ENCODE measurements at regions not wholly inside any gene's neighbourhood (a gene's known extent, or its start where the extent isn't known, plus 50 kb on each side); places are given as distances from the start of the nearest gene placed in this dataset.
"Not testable (repeated sequence)": the region's sequence is repeated elsewhere in the genome, so short reads cannot be mapped to it uniquely, and the experiment has no call there.

GRCh38 chr3:75362086-75362784 is 301.9 kb upstream of the FRG2C start:
- H3K4me3 ChIP-seq; H3K27ac ChIP-seq; DNase-seq; H3K9me3 ChIP-seq; H3K36me3 ChIP-seq; H3K27me3 ChIP-seq; intact Hi-C loops (cut with DNase I): not testable (repeated sequence)
- peak in 4 of 6 experiments; percentile 12 to 43 (median 22) for TF ChIP-seq CTCF (IDR thresholded peaks at IDR 0.05)
- 53 to 60% methylated on average over 10 to 14 of the region's 16 CpGs for WGBS, 2 donors
- H3K4me1 ChIP-seq: peaks cover 0 to 14% (median 0%) of the 10 kb centered on the region in 3 donors

- H3K27me3 ChIP-seq; intact Hi-C loops (cut with DNase I); H3K4me1 ChIP-seq; DNase-seq; H3K9me3 ChIP-seq; H3K36me3 ChIP-seq; H3K27ac ChIP-seq; H3K4me3 ChIP-seq: not testable (repeated sequence)
- 62 to 73% methylated on average over 12 to 13 of the region's 13 CpGs for WGBS, 2 donors
These were observed 291.2 kb upstream of the FRG2C start for GRCh38 chr3:75372964-75373363.

- DNase-seq; intact Hi-C loops (cut with DNase I): not testable (repeated sequence)
- WGBS, 2 donors: 88 to 89% methylated on average over 5 of the region's 5 CpGs
These were observed 284.3 kb upstream of the FRG2C start for GRCh38 chr3:75379840-75380239.

GRCh38 chr3:75380276-75380771 is 283.8 kb upstream of the FRG2C start:
- 81 to 96% methylated on average over 13 of the region's 13 CpGs for WGBS, 2 donors
- intact Hi-C loops (cut with DNase I): no loop called here
- no peak for DNase-seq
- Histone ChIP-seq H3K4me1 (no peaks in the 10 kb centered on the region), H3K9me3 (no peaks in the 10 kb centered on the region), H3K4me3 (no peak overlapping the region), H3K27ac (no peak overlapping the region), H3K27me3 (no peaks in the 10 kb centered on the region), H3K36me3 (no peaks in the 10 kb centered on the region)
- no peak for TF ChIP-seq POLR2A (IDR thresholded peaks at IDR 0.05)
- TF ChIP-seq CTCF (IDR thresholded peaks at IDR 0.05): no peak

More at GRCh38 chr3:75379840-75380239, 284.3 kb upstream of the FRG2C start:
- H3K27me3 ChIP-seq, H3K27ac ChIP-seq, H3K36me3 ChIP-seq, H3K4me1 ChIP-seq, H3K4me3 ChIP-seq, H3K9me3 ChIP-seq: not testable (repeated sequence)

GRCh38 chr3:75384016-75384415 is 280.1 kb upstream of the FRG2C start:
- H3K4me3 ChIP-seq; H3K27ac ChIP-seq; intact Hi-C loops (cut with DNase I); H3K9me3 ChIP-seq; DNase-seq; H3K36me3 ChIP-seq; H3K4me1 ChIP-seq; H3K27me3 ChIP-seq: not testable (repeated sequence)
- 86 to 92% methylated on average over 4 of the region's 4 CpGs for WGBS, 2 donors

GRCh38 chr3:75388486-75389124 is 275.5 kb upstream of the FRG2C start:
- H3K36me3 ChIP-seq; intact Hi-C loops (cut with DNase I); H3K4me1 ChIP-seq; H3K9me3 ChIP-seq; H3K27ac ChIP-seq; H3K27me3 ChIP-seq; DNase-seq; H3K4me3 ChIP-seq: not testable (repeated sequence)
- WGBS, 2 donors: 45 to 72% methylated on average over 2 of the region's 5 CpGs

- H3K27ac ChIP-seq; intact Hi-C loops (cut with DNase I); H3K9me3 ChIP-seq; DNase-seq; H3K4me3 ChIP-seq; H3K27me3 ChIP-seq; H3K36me3 ChIP-seq: not testable (repeated sequence)
- peaks cover 7 to 28% (median 13%) of the 10 kb centered on the region in 3 donors for H3K4me1 ChIP-seq
- WGBS, 2 donors: 42 to 47% methylated on average over 2 of the region's 3 CpGs
These were observed 270.8 kb upstream of the FRG2C start for GRCh38 chr3:75393288-75393694.

GRCh38 chr3:75394102-75394501 is 270.0 kb upstream of the FRG2C start:
- WGBS, 2 donors: 67 to 76% methylated on average over 7 of the region's 7 CpGs
- H3K4me3 ChIP-seq; H3K27ac ChIP-seq; intact Hi-C loops (cut with DNase I); H3K9me3 ChIP-seq; H3K27me3 ChIP-seq; DNase-seq; H3K36me3 ChIP-seq: not testable (repeated sequence)
- H3K4me1 ChIP-seq: peaks cover 7 to 28% (median 13%) of the 10 kb centered on the region in 3 donors

- H3K4me3 ChIP-seq; H3K27me3 ChIP-seq; H3K36me3 ChIP-seq; intact Hi-C loops (cut with DNase I); H3K9me3 ChIP-seq; DNase-seq: not testable (repeated sequence)
- Histone ChIP-seq H3K4me1 (peaks cover 7 to 28% (median 13%) of the 10 kb centered on the region in 3 donors), H3K27ac (peak overlapping the region in 1 of 4 donors; percentile 33)
- WGBS, 2 donors: 59 to 68% methylated on average over 10 to 11 of the region's 15 CpGs
These were observed 269.4 kb upstream of the FRG2C start for GRCh38 chr3:75394562-75395360.

Measured in esophagus squamous epithelium (tissue), 5 donors.